ENCODE measurements at regions not wholly inside any gene's neighbourhood (a gene's known extent, or its start where the extent isn't known, plus 50 kb on each side); places are given as distances from the start of the nearest gene placed in this dataset.

- H3K4me3 ChIP-seq (ENCODE audit: low read length in 2 of 2), result no peak overlapping the region
- H3K27me3 ChIP-seq (ENCODE audit: control insufficient read depth in 2 of 2, insufficient read depth in 2 of 2, low read length in 2 of 2), result no peaks in the 10 kb centered on the region
- H3K36me3 ChIP-seq (ENCODE audit: control insufficient read depth in 2 of 2, insufficient read depth in 2 of 2, low read length in 2 of 2), result no peaks in the 10 kb centered on the region
- H3K9me3 ChIP-seq (ENCODE audit: control insufficient read depth in 2 of 2, low read length in 2 of 2), result no peaks in the 10 kb centered on the region
- H3K27ac ChIP-seq (ENCODE audit: low read depth in 2 of 2, low read length in 2 of 2), result no peak overlapping the region
- no peaks in the 10 kb centered on the region for H3K4me1 ChIP-seq (ENCODE audit: control insufficient read depth in 2 of 2, insufficient read depth in 2 of 2, low read length in 2 of 2)
- H3K9ac ChIP-seq (ENCODE audit: low read depth in 1 of 2, low read length in 2 of 2), result no peak overlapping the region
Observed at GRCh38 chr13:34419025-34419424, 523.0 kb upstream of the NBEA start.

GRCh38 chr13:34419755-34420154, 522.3 kb upstream of the NBEA start:
- no peaks in the 10 kb centered on the region for H3K9me3 ChIP-seq (ENCODE audit: control insufficient read depth in 2 of 2, low read length in 2 of 2)
- no peaks in the 10 kb centered on the region for H3K27me3 ChIP-seq (ENCODE audit: control insufficient read depth in 2 of 2, insufficient read depth in 2 of 2, low read length in 2 of 2)
- H3K27ac ChIP-seq (ENCODE audit: low read depth in 2 of 2, low read length in 2 of 2), result no peak overlapping the region
- no peak overlapping the region for H3K4me3 ChIP-seq (ENCODE audit: low read length in 2 of 2)
- H3K4me1 ChIP-seq (ENCODE audit: control insufficient read depth in 2 of 2, insufficient read depth in 2 of 2, low read length in 2 of 2), result no peaks in the 10 kb centered on the region
- H3K9ac ChIP-seq (ENCODE audit: low read depth in 1 of 2, low read length in 2 of 2), result no peak overlapping the region
- H3K36me3 ChIP-seq (ENCODE audit: control insufficient read depth in 2 of 2, insufficient read depth in 2 of 2, low read length in 2 of 2), result no peaks in the 10 kb centered on the region

- no peak overlapping the region for H3K9ac ChIP-seq (ENCODE audit: low read depth in 1 of 2, low read length in 2 of 2)
- H3K36me3 ChIP-seq (ENCODE audit: control insufficient read depth in 2 of 2, insufficient read depth in 2 of 2, low read length in 2 of 2), result no peaks in the 10 kb centered on the region
- H3K4me3 ChIP-seq (ENCODE audit: low read length in 2 of 2), result no peak overlapping the region
- no peak overlapping the region for H3K27ac ChIP-seq (ENCODE audit: low read depth in 2 of 2, low read length in 2 of 2)
- no peaks in the 10 kb centered on the region for H3K27me3 ChIP-seq (ENCODE audit: control insufficient read depth in 2 of 2, insufficient read depth in 2 of 2, low read length in 2 of 2)
- H3K4me1 ChIP-seq (ENCODE audit: control insufficient read depth in 2 of 2, insufficient read depth in 2 of 2, low read length in 2 of 2), result no peaks in the 10 kb centered on the region
- H3K9me3 ChIP-seq (ENCODE audit: control insufficient read depth in 2 of 2, low read length in 2 of 2), result no peaks in the 10 kb centered on the region
Observed at GRCh38 chr13:34420702-34421346, 521.2 kb upstream of the NBEA start.

GRCh38 chr13:34421347-34421719, 520.7 kb upstream of the NBEA start:
- Histone ChIP-seq H3K36me3 (ENCODE audit: control insufficient read depth in 2 of 2, insufficient read depth in 2 of 2, low read length in 2 of 2) (no peaks in the 10 kb centered on the region), H3K4me3 (ENCODE audit: low read length in 2 of 2) (no peak overlapping the region), H3K27me3 (ENCODE audit: control insufficient read depth in 2 of 2, insufficient read depth in 2 of 2, low read length in 2 of 2) (no peaks in the 10 kb centered on the region), H3K9me3 (ENCODE audit: control insufficient read depth in 2 of 2, low read length in 2 of 2) (no peaks in the 10 kb centered on the region), H3K9ac (ENCODE audit: low read depth in 1 of 2, low read length in 2 of 2) (no peak overlapping the region), H3K4me1 (ENCODE audit: control insufficient read depth in 2 of 2, insufficient read depth in 2 of 2, low read length in 2 of 2) (no peaks in the 10 kb centered on the region), H3K27ac (ENCODE audit: low read depth in 2 of 2, low read length in 2 of 2) (no peak overlapping the region)

- no peak overlapping the region for H3K27ac ChIP-seq (ENCODE audit: low read depth in 2 of 2, low read length in 2 of 2)
- no peak overlapping the region for H3K4me3 ChIP-seq (ENCODE audit: low read length in 2 of 2)
- no peaks in the 10 kb centered on the region for H3K27me3 ChIP-seq (ENCODE audit: control insufficient read depth in 2 of 2, insufficient read depth in 2 of 2, low read length in 2 of 2)
- no peaks in the 10 kb centered on the region for H3K36me3 ChIP-seq (ENCODE audit: control insufficient read depth in 2 of 2, insufficient read depth in 2 of 2, low read length in 2 of 2)
- no peaks in the 10 kb centered on the region for H3K9me3 ChIP-seq (ENCODE audit: control insufficient read depth in 2 of 2, low read length in 2 of 2)
- no peak overlapping the region for H3K9ac ChIP-seq (ENCODE audit: low read depth in 1 of 2, low read length in 2 of 2)
- no peaks in the 10 kb centered on the region for H3K4me1 ChIP-seq (ENCODE audit: control insufficient read depth in 2 of 2, insufficient read depth in 2 of 2, low read length in 2 of 2)
Observed at GRCh38 chr13:34421858-34422475, 520.1 kb upstream of the NBEA start.

GRCh38 chr13:34422956-34423355, 519.1 kb upstream of the NBEA start:
- Histone ChIP-seq H3K27me3 (ENCODE audit: control insufficient read depth in 2 of 2, insufficient read depth in 2 of 2, low read length in 2 of 2) (no peaks in the 10 kb centered on the region), H3K36me3 (ENCODE audit: control insufficient read depth in 2 of 2, insufficient read depth in 2 of 2, low read length in 2 of 2) (no peaks in the 10 kb centered on the region), H3K4me1 (ENCODE audit: control insufficient read depth in 2 of 2, insufficient read depth in 2 of 2, low read length in 2 of 2) (no peaks in the 10 kb centered on the region), H3K9me3 (ENCODE audit: control insufficient read depth in 2 of 2, low read length in 2 of 2) (no peaks in the 10 kb centered on the region), H3K4me3 (ENCODE audit: low read length in 2 of 2) (no peak overlapping the region), H3K9ac (ENCODE audit: low read depth in 1 of 2, low read length in 2 of 2) (no peak overlapping the region), H3K27ac (ENCODE audit: low read depth in 2 of 2, low read length in 2 of 2) (no peak overlapping the region)

- H3K9ac ChIP-seq (ENCODE audit: low read depth in 1 of 2, low read length in 2 of 2), result no peak overlapping the region
- H3K27ac ChIP-seq (ENCODE audit: low read depth in 2 of 2, low read length in 2 of 2), result no peak overlapping the region
- H3K27me3 ChIP-seq (ENCODE audit: control insufficient read depth in 2 of 2, insufficient read depth in 2 of 2, low read length in 2 of 2), result no peaks in the 10 kb centered on the region
- H3K9me3 ChIP-seq (ENCODE audit: control insufficient read depth in 2 of 2, low read length in 2 of 2), result no peaks in the 10 kb centered on the region
- H3K36me3 ChIP-seq (ENCODE audit: control insufficient read depth in 2 of 2, insufficient read depth in 2 of 2, low read length in 2 of 2), result no peaks in the 10 kb centered on the region
- H3K4me1 ChIP-seq (ENCODE audit: control insufficient read depth in 2 of 2, insufficient read depth in 2 of 2, low read length in 2 of 2), result no peaks in the 10 kb centered on the region
- H3K4me3 ChIP-seq (ENCODE audit: low read length in 2 of 2), result no peak overlapping the region
Observed at GRCh38 chr13:34425327-34425949, 516.6 kb upstream of the NBEA start.

- H3K4me1 ChIP-seq (ENCODE audit: control insufficient read depth in 2 of 2, insufficient read depth in 2 of 2, low read length in 2 of 2), result no peaks in the 10 kb centered on the region
- no peaks in the 10 kb centered on the region for H3K27me3 ChIP-seq (ENCODE audit: control insufficient read depth in 2 of 2, insufficient read depth in 2 of 2, low read length in 2 of 2)
- H3K27ac ChIP-seq (ENCODE audit: low read depth in 2 of 2, low read length in 2 of 2), result no peak overlapping the region
- no peaks in the 10 kb centered on the region for H3K9me3 ChIP-seq (ENCODE audit: control insufficient read depth in 2 of 2, low read length in 2 of 2)
- no peak overlapping the region for H3K4me3 ChIP-seq (ENCODE audit: low read length in 2 of 2)
- H3K36me3 ChIP-seq (ENCODE audit: control insufficient read depth in 2 of 2, insufficient read depth in 2 of 2, low read length in 2 of 2), result no peaks in the 10 kb centered on the region
- H3K9ac ChIP-seq (ENCODE audit: low read depth in 1 of 2, low read length in 2 of 2), result no peak overlapping the region
Observed at GRCh38 chr13:34428911-34429310, 513.2 kb upstream of the NBEA start.

- no peaks in the 10 kb centered on the region for H3K9me3 ChIP-seq (ENCODE audit: control insufficient read depth in 2 of 2, low read length in 2 of 2)
- no peak overlapping the region for H3K27ac ChIP-seq (ENCODE audit: low read depth in 2 of 2, low read length in 2 of 2)
- H3K4me3 ChIP-seq (ENCODE audit: low read length in 2 of 2), result no peak overlapping the region
- no peaks in the 10 kb centered on the region for H3K27me3 ChIP-seq (ENCODE audit: control insufficient read depth in 2 of 2, insufficient read depth in 2 of 2, low read length in 2 of 2)
- no peaks in the 10 kb centered on the region for H3K36me3 ChIP-seq (ENCODE audit: control insufficient read depth in 2 of 2, insufficient read depth in 2 of 2, low read length in 2 of 2)
- no peaks in the 10 kb centered on the region for H3K4me1 ChIP-seq (ENCODE audit: control insufficient read depth in 2 of 2, insufficient read depth in 2 of 2, low read length in 2 of 2)
- no peak overlapping the region for H3K9ac ChIP-seq (ENCODE audit: low read depth in 1 of 2, low read length in 2 of 2)
Observed at GRCh38 chr13:34430294-34430693, 511.8 kb upstream of the NBEA start.

- no peak overlapping the region for H3K27ac ChIP-seq (ENCODE audit: low read depth in 2 of 2, low read length in 2 of 2)
- H3K9ac ChIP-seq (ENCODE audit: low read depth in 1 of 2, low read length in 2 of 2), result no peak overlapping the region
- H3K4me3 ChIP-seq (ENCODE audit: low read length in 2 of 2), result no peak overlapping the region
- no peaks in the 10 kb centered on the region for H3K27me3 ChIP-seq (ENCODE audit: control insufficient read depth in 2 of 2, insufficient read depth in 2 of 2, low read length in 2 of 2)
- H3K4me1 ChIP-seq (ENCODE audit: control insufficient read depth in 2 of 2, insufficient read depth in 2 of 2, low read length in 2 of 2), result no peaks in the 10 kb centered on the region
- no peaks in the 10 kb centered on the region for H3K36me3 ChIP-seq (ENCODE audit: control insufficient read depth in 2 of 2, insufficient read depth in 2 of 2, low read length in 2 of 2)
- H3K9me3 ChIP-seq (ENCODE audit: control insufficient read depth in 2 of 2, low read length in 2 of 2), result no peaks in the 10 kb centered on the region
Observed at GRCh38 chr13:34431827-34432581, 510.1 kb upstream of the NBEA start.

All from mucosa of rectum (tissue), 2 donors.